Caco-2 (cell line): ENCODE measurements at regions not wholly inside any gene's neighbourhood (a gene's known extent, or its start where the extent isn't known, plus 50 kb on each side); places are given as distances from the start of the nearest gene placed in this dataset.

Experiments
- BruUV-seq: library from RNA; stranded (reverse); fragments of 400-500 nt; replicated peaks from 2 replicates; lab custom pipeline; 2021; lab: Mats Ljungman, UMichigan
- CTCF ChIA-PET: fragments of 300-600 bp; sonication (Branson Sonifier 250); formaldehyde crosslinking; loops from one replicate; lab custom pipeline; 2022; ENCODE audit warnings: antibody characterized with exemption; lab: Charles Lee
- POLR2A ChIA-PET: fragments of 300-600 bp; sonication (Branson Sonifier 250); formaldehyde crosslinking; loops from one replicate; lab custom pipeline; 2022; ENCODE audit warnings: antibody characterized with exemption; lab: Charles Lee
- DNase-seq, 2 experiments: peaks; one replicate each; pipeline versions ENCODE4 v3.0.0 to v3.0.0-alpha.2; 2020 to 2022
- H3K27me3 ChIP-seq: replicated peaks from 2 replicates; pipeline ENCODE4 v1.6.0; 2011; ENCODE audit warnings: low read length; ENCODE audit not compliant: control insufficient read depth, insufficient read depth
- H3K36me3 ChIP-seq: 2 replicates; pipeline ENCODE4 v1.5.1; 2011; ENCODE audit warnings: low read length; ENCODE audit not compliant: control insufficient read depth, insufficient read depth
- H3K4me1 ChIP-seq: fragments of 250-450 bp; sonication (Bioruptor Pico); 2 replicates; pipeline ENCODE4 v1.5.1; 2020; ENCODE audit warnings: mild to moderate bottlenecking
- H3K4me3 ChIP-seq: 2 replicates; pipeline ENCODE4 v1.5.1; 2011; ENCODE audit warnings: low read depth, mild to moderate bottlenecking, control low read depth, low read length
- H3K9me3 ChIP-seq: fragments of 250-450 bp; sonication (Bioruptor Pico); 2 replicates; pipeline ENCODE4 v1.5.1; 2020; ENCODE audit warnings: mild to moderate bottlenecking, moderate library complexity
- H3K27ac Mint-ChIP-seq: one replicate; pipeline ENCODE4 v1.8.0; 2022; ENCODE audit warnings: mixed read lengths; ENCODE audit not compliant: unreplicated experiment
- H3K27me3 Mint-ChIP-seq: one replicate; pipeline ENCODE4 v1.8.0; 2022; ENCODE audit warnings: mixed read lengths; ENCODE audit not compliant: insufficient read depth, unreplicated experiment
- H3K36me3 Mint-ChIP-seq: one replicate; pipeline ENCODE4 v1.8.0; 2022; ENCODE audit warnings: mild to moderate bottlenecking, mixed read lengths; ENCODE audit not compliant: insufficient read depth, unreplicated experiment
- H3K4me1 Mint-ChIP-seq: one replicate; pipeline ENCODE4 v1.8.0; 2022; ENCODE audit warnings: low read depth, mixed read lengths; ENCODE audit not compliant: unreplicated experiment
- H3K4me3 Mint-ChIP-seq: one replicate; pipeline ENCODE4 v1.8.0; 2022; ENCODE audit warnings: mild to moderate bottlenecking, moderate library complexity, mixed read lengths; ENCODE audit not compliant: unreplicated experiment
- H3K9me3 Mint-ChIP-seq: one replicate; pipeline ENCODE4 v1.8.0; 2022; ENCODE audit warnings: mixed read lengths; ENCODE audit not compliant: unreplicated experiment
- intact Hi-C: fragments of 100-400 bp; cut with micrococcal nuclease; formaldehyde crosslinking; loops from one replicate; pipeline ENCODE4 v1.10.0; 2022; ENCODE audit not compliant: unreplicated experiment
- TF ChIP-seq, protein P1 (sequence below), 2 experiments: fragments of 200-600 bp in 1 of 2; IDR thresholded peaks; 1 replicate in 1 of 2; 2 replicates in 1 of 2; pipeline versions ENCODE4 v1.5.1 to v1.8.0; 2011 to 2022; ENCODE audit warnings: antibody characterized with exemption in 1 of 2, control low read depth in 1 of 2, inconsistent platforms in 1 of 2, low read depth in 1 of 2, low read length in 1 of 2, mild to moderate bottlenecking in 1 of 2, moderate library complexity in 1 of 2; ENCODE audit not compliant: insufficient read depth in 1 of 2, severe bottlenecking in 1 of 2, unreplicated experiment in 1 of 2

- TF ChIP-seq, protein P1, sequence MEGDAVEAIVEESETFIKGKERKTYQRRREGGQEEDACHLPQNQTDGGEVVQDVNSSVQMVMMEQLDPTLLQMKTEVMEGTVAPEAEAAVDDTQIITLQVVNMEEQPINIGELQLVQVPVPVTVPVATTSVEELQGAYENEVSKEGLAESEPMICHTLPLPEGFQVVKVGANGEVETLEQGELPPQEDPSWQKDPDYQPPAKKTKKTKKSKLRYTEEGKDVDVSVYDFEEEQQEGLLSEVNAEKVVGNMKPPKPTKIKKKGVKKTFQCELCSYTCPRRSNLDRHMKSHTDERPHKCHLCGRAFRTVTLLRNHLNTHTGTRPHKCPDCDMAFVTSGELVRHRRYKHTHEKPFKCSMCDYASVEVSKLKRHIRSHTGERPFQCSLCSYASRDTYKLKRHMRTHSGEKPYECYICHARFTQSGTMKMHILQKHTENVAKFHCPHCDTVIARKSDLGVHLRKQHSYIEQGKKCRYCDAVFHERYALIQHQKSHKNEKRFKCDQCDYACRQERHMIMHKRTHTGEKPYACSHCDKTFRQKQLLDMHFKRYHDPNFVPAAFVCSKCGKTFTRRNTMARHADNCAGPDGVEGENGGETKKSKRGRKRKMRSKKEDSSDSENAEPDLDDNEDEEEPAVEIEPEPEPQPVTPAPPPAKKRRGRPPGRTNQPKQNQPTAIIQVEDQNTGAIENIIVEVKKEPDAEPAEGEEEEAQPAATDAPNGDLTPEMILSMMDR (IDR thresholded peaks at IDR 0.05; ENCODE audit: insufficient read depth in 1 of 2, low read depth in 1 of 2, low read length in 1 of 2, severe bottlenecking in 1 of 2, unreplicated experiment in 1 of 2): no peak
- CTCF ChIA-PET: no interaction called here
Observed at GRCh38 chr7:21314954-21315353, 112.9 kb upstream of the SP4 start.

GRCh38 chr7:21317966-21318915 lies 109.6 kb upstream of the SP4 start:
- POLR2A ChIA-PET: interaction anchor here (0.8 kb wide), 1 partner anchor 109 kb away, joined by 3 read pairs; no protein-coding TSS in a partner anchor
- no TSS peak for BruUV-seq

More at GRCh38 chr7:21314954-21315353, 112.9 kb upstream of the SP4 start:
- no peak overlapping the region for H3K27ac Mint-ChIP-seq
- Histone ChIP-seq H3K27me3 (no peaks in the 10 kb centered on the region), H3K4me3 (no peak overlapping the region), H3K36me3 (no peaks in the 10 kb centered on the region), H3K9me3 (peaks cover 3% of the 10 kb centered on the region; the same call in 1 of the 2 replicates), H3K4me1 (no peaks in the 10 kb centered on the region)
- no peak overlapping the region for H3K4me3 Mint-ChIP-seq
- no peaks in the 10 kb centered on the region for H3K36me3 Mint-ChIP-seq
- peaks cover 14% of the 10 kb centered on the region for H3K9me3 Mint-ChIP-seq
- POLR2A ChIA-PET: no interaction called here
- no peak for DNase-seq
- intact Hi-C loops: no loop called here
- no TSS peak for BruUV-seq
- H3K4me1 Mint-ChIP-seq: no peaks in the 10 kb centered on the region
- H3K27me3 Mint-ChIP-seq: no peaks in the 10 kb centered on the region

GRCh38 chr7:21318916-21319270 lies 109.0 kb upstream of the SP4 start:
- H3K4me3 Mint-ChIP-seq: no peak overlapping the region
- no peaks in the 10 kb centered on the region for H3K36me3 Mint-ChIP-seq
- no peaks in the 10 kb centered on the region for H3K27me3 Mint-ChIP-seq
- H3K4me1 Mint-ChIP-seq: no peaks in the 10 kb centered on the region
- H3K9me3 Mint-ChIP-seq: no peaks in the 10 kb centered on the region
- H3K27ac Mint-ChIP-seq: no peak overlapping the region
- Histone ChIP-seq H3K4me3 (no peak overlapping the region), H3K9me3 (no peaks in the 10 kb centered on the region), H3K27me3 (no peaks in the 10 kb centered on the region), H3K36me3 (no peaks in the 10 kb centered on the region), H3K4me1 (no peaks in the 10 kb centered on the region)
- ChIA-PET POLR2A (interaction anchor here (0.8 kb wide), 1 partner anchor 108 kb away, joined by 3 read pairs; no protein-coding TSS in a partner anchor), CTCF (no interaction called here)
- intact Hi-C loops: no loop called here
- TF ChIP-seq, protein P1 (IDR thresholded peaks at IDR 0.05; ENCODE audit: insufficient read depth in 1 of 2, low read depth in 1 of 2, low read length in 1 of 2, severe bottlenecking in 1 of 2, unreplicated experiment in 1 of 2): no peak
- BruUV-seq: no TSS peak
- no peak for DNase-seq

More at GRCh38 chr7:21317966-21318915, 109.6 kb upstream of the SP4 start:
- no peak overlapping the region for H3K4me3 ChIP-seq
- intact Hi-C loops: no loop called here
- no peaks in the 10 kb centered on the region for H3K27me3 Mint-ChIP-seq
- H3K9me3 Mint-ChIP-seq: no peaks in the 10 kb centered on the region
- no peaks in the 10 kb centered on the region for H3K9me3 ChIP-seq
- no peaks in the 10 kb centered on the region for H3K36me3 ChIP-seq
- CTCF ChIA-PET: no interaction called here
- no peaks in the 10 kb centered on the region for H3K4me1 ChIP-seq
- TF ChIP-seq, protein P1 (IDR thresholded peaks at IDR 0.05; ENCODE audit: insufficient read depth in 1 of 2, low read depth in 1 of 2, low read length in 1 of 2, severe bottlenecking in 1 of 2, unreplicated experiment in 1 of 2): no peak
- H3K4me3 Mint-ChIP-seq: no peak overlapping the region
- no peaks in the 10 kb centered on the region for H3K36me3 Mint-ChIP-seq
- no peaks in the 10 kb centered on the region for H3K27me3 ChIP-seq
- DNase-seq: no peak
- H3K27ac Mint-ChIP-seq: no peak overlapping the region
- H3K4me1 Mint-ChIP-seq: no peaks in the 10 kb centered on the region
